Esophagus mucosa (tissue), 1 donor: ENCODE measurements at regions not wholly inside any gene's neighbourhood (a gene's known extent, or its start where the extent isn't known, plus 50 kb on each side); places are given as distances from the start of the nearest gene placed in this dataset.
"Not testable (repeated sequence)": the region's sequence is repeated elsewhere in the genome, so short reads cannot be mapped to it uniquely, and the experiment has no call there.

Source experiments
- ATAC-seq: fragments of 200-7000 bp; cut with Tn5 transposase; one replicate; pipeline ENCODE4 v1.9.1; 2020
- donor health status: DM: yes; HTN: yes; CAD: no.

- no peak for ATAC-seq
These were observed 388.9 kb upstream of the ACTBL2 start for GRCh38 chr5:57871496-57871895.

GRCh38 chr5:57870267-57870666 lies 387.7 kb upstream of the ACTBL2 start:
- ATAC-seq: not testable (repeated sequence)

- ATAC-seq: no peak
These were observed 381.1 kb upstream of the ACTBL2 start for GRCh38 chr5:57863661-57864060.

DNA sequence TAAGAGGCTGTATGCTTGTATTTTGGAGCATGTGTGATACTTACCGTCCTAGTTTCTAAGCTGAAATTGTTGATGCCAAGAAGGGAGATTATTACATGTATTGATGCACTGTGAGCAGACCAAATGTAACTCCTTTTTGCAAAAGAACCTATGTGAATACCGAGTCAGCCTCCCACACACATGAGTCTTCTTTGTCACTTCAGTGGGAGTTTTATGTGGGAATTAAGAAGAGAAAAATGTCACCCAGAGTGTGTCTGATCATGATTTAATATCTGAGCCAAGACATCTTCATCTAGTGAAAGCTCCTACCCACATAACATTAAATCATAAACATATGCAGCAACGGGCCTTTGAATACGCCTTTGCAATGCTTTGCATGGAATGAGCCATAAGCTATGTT lies 380.3 kb upstream of the ACTBL2 start:
- no peak for ATAC-seq

DNA sequence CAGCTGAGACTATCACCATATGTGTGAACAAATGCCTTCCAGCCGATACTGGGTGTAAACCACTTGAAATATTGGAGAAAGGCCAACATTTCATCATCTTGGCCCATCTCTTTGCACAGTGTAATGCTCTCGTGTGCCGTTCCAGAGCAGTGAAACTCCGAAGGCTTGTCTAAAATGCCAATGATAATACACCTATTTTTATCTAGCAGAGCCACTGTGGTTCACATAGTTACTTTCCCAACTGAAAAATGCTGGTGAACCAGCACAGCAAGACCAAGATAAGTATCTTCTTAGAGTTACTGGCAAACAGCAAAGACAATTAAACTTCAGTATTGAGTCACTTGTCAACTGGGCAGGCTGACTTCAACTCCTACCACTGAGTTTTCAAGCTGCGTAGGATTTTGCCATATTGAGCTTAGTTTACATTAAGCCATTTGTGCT lies 379.9 kb upstream of the ACTBL2 start:
- ATAC-seq: peak; percentile 91

DNA sequence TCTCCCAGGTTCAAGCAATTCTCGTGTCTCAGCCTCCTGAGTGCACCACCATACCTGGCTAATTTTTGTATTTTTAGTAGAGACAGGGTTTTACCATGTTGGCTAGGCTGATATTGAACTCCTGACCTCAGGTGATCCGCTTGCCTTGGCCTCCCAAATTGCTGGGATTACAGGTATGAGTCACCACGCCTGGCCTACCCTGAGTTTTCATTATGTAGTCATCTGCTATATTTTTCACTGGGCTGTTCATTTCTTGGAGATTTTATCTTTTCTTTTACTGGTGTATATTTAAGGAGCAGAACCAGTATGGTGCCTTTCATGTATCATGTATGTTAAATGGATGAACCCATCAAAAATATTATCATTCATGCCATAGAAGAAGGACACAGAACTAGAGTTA lies 377.0 kb upstream of the ACTBL2 start:
- no peak for ATAC-seq

- ATAC-seq: no peak
These were observed 376.3 kb upstream of the ACTBL2 start for GRCh38 chr5:57858905-57859304.

GRCh38 chr5:57857696-57858095 lies 375.1 kb upstream of the ACTBL2 start:
- no peak for ATAC-seq

GRCh38 chr5:57855831-57856230 lies 373.2 kb upstream of the ACTBL2 start:
- ATAC-seq: peak; percentile 88

DNA sequence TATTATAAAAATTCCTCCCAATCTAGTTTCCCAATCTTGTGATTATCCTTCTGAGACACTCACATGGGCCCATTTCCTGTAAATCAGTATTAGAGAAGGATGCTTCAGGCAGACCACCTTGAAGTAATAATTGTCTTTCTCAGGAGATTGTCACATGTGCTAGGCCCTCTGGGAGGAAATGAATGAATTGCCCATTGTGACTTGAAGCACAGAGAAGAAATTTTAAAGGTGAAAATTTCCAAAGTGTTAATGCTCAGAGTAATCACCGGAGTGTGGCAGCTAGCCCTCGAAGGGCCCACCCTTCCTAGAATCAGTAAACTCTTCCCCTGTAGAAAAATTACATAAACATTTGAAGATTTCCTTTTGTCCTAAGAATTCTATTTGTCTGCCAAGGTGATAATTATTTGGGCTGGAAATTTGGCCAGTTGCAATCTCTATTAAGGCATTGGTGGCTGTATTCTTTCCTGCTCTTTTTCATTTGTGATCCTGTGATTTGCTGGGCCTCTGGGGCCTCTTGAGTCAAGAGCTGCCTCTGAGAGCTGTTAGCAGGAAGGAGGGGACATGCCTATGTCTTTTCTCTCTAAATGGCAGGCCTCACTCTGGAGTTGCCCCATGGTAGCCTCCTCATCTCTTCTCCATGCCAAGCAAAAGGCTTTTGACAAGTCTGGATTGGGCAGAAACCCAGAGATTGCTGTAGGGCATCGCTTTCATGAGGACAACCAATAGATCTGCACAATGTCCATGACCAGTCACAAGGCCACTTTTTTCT lies 371.5 kb upstream of the ACTBL2 start:
- no peak for ATAC-seq

DNA sequence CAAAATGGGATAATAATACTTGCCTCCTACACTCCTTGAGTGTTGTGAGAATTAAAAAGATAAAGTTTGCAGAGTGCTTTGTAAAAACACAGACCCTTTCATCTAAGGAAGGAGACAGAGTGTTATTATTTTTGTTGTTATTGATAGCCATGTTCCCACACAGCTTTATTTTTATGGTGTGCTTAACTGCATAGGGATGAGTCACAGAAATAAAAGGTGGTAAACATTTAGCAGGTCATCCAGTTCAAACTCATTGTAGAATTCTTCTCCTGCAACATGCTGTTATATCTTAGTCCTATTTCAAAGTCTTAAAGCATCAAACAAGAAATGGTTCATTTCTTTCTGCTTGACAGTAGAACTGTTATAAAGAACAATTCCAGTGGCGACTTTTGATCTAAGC lies 367.5 kb upstream of the ACTBL2 start:
- no peak for ATAC-seq

DNA sequence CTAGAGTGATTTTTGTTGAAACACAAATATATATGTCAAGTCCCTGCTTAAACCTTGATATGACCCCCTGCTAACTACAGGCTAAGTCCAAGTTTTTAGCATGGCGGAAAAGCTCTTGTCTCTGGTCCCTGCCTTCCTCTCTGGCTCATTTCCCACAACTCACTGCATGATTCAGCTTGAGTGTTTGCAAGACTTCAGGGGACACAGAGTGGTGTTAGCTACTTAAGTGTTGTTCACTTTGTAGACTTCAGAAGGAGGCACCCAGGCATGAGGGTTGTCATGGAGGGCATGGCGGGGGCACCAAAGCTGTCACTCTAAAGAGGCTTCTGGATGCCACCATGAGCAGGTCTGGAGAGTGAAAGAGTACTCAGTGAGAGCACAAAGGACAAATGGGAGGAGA lies 362.4 kb upstream of the ACTBL2 start:
- ATAC-seq: no peak

DNA sequence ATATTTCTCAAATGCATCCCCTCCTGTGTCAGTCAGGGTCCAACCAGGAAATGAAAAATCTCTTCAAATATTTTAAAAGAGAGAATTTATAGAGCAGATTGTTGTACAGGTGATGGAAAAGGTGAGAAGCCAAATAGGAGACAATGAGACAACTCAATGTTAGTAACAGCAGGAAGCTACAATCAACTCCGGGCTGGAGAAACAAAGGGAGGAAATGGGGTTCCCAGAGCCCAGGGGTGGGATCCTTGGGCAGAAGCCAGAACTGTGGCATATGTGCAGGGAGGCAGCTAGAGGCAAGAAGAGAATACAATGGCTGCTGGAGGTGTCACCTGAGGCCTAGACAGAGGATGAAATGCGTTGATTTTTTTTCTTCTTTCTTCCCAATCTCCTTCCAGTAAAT lies 361.8 kb upstream of the ACTBL2 start:
- ATAC-seq: no peak

DNA sequence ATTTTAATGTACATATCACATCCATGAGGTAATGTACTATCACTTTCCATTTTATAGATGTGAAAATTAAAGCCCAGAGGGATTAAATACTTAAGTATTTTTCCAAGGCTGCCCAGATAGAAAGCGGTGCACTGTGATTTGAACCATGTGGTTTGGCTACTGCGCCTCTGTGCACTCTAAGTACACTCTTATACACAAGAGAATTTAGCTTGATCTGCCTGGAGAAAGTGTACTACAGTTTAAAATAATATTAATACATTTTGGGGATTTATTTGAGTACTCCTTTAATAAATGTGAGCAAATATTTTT lies 360.4 kb upstream of the ACTBL2 start:
- ATAC-seq: no peak

- no peak for ATAC-seq
These were observed 359.9 kb upstream of the ACTBL2 start for GRCh38 chr5:57842364-57843058.

- peak; percentile 75 for ATAC-seq
These were observed 359.2 kb upstream of the ACTBL2 start for GRCh38 chr5:57841676-57842363.

- ATAC-seq: no peak
These were observed 356.9 kb upstream of the ACTBL2 start for GRCh38 chr5:57839437-57840079.

DNA sequence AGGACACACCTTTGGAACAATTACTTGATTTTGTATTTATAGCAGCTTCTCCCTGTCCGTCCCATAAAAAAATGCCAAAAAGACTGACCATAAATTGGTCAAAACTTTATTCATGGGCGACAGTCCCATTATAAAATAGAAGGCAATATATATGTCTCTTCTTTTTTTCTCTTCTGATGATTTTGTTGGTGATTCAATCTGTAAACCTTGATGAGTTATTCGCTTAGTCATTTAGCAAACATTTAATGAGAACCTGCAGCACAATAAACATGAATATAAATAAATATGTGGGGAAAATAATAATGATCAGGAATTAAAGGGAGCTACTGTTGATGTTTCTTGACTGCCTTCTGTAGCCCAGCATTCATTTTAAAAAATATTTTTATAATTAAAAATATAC lies 356.4 kb upstream of the ACTBL2 start:
- ATAC-seq: no peak

DNA sequence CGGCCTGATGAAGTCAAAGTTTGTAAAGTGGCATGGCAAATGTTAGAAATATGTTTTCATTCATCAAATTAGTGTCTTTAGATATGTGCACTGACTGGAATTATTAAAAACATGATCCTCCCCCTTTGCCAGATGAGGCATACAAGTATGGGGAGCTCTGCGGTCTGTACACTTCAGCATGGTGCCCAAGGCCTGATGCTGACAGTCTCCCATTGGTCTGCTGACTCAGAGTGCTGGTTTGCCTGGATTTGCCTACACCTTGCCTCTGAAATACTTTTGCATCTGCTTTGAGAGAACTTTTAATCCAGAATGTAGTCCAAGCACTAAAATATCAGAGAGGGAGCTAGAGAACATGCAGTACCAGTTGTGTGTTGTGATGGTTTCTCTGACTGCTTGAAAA lies 354.3 kb upstream of the ACTBL2 start:
- ATAC-seq: peak; percentile 57

DNA sequence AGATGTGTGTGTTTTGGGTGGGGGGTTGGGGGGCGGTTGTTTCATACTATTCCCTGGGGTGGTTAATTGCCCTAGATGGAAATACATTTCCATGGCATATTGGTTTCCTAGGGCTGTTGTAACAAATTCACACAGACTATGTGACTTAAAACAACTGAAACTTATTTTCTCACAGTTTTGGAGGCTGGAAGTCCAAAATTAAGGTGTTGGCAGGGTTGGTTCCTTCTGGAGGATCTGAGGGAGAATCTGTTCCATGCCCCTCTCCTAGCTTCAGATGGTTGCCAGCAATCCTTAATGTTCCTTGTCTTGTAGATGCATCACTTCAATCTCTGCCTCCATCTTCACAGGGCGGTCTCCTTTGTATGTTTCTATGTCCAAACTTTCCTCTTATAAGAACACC lies 353.7 kb upstream of the ACTBL2 start:
- no peak for ATAC-seq

DNA sequence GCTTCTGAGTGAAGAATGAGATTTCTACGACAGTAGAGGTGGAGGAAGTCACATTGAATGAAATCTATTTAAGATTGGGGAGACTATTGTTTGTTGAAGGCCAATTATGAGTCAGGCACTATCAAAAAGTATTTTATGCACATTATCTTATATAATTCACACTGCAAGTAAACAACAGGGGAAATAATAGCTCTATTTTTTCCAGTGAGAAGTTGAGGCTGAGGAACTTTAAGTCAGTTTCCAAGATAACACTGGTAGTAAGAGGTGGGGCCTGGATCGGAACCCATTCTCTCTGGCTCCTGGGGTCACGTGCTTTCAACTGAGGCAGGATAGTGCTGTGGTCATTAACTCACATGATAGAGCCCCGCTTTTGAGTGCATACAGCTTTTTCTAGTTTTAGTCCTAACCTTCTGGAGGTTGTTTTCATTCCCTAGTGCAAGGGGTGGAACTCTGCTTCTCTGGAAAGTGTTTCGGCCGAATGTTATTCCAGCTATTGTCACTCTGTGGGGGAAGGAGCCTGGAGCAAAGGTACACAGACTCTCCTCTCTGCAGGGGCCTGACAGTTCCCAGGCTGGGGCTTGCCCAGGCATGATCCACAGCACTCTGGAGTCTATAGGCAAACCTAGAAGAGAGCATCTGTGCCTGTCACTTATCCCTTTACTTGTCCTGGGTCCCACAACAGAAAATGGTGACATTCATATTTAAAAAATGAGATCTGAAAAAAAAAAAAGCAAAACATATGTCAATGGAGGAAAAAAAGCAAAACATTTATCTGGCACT lies 352.4 kb upstream of the ACTBL2 start:
- ATAC-seq: peak; percentile 73

GRCh38 chr5:57833489-57833888 lies 350.9 kb upstream of the ACTBL2 start:
- ATAC-seq: no peak

DNA sequence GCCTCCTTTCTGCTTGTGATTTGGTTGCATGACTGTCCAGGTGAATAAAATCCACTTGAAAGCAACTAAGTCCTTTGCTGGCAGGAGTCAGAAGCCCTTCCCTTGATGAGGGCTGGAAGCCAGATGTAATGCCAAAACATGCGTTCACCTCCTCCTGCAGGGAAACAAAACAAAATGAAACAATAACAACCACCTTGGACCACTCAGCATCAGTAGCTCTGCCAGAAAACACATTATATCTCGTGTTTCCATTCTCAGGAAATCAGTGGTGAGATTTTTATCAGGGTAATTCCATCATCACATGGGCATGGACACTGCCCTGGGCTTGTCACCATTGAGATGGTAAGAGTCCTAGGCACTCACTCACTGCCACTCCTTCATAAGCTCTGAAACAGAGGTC lies 350.3 kb upstream of the ACTBL2 start:
- no peak for ATAC-seq
